Activated naive CD8-positive, alpha-beta T cell treated with anti-CD3 and anti-CD28 coated beads, Interleukin-2, amount 10 ng/mL, durations not matched to agents 7 days and 5 days (primary cell): ENCODE measurements at regions not wholly inside any gene's neighbourhood (a gene's known extent, or its start where the extent isn't known, plus 50 kb on each side); places are given as distances from the start of the nearest gene placed in this dataset.

Source experiments
- ATAC-seq: fragments of 150-1000 bp; cut with Tn5 transposase; one replicate; pipeline ENCODE4 v1.10.0; 2021; ENCODE audit warnings: low read depth, moderate library complexity
- POLR2A ChIA-PET: fragments of 350-600 bp; sonication (Branson Sonifier 250); formaldehyde crosslinking; loops from one replicate; lab custom pipeline; 2021; ENCODE audit warnings: antibody characterized with exemption; lab: Charles Lee
- DNase-seq: peaks from one replicate; pipeline ENCODE4 v3.0.0; 2021
- H3K27ac Mint-ChIP-seq: one replicate; pipeline ENCODE4 v1.8.0; 2022; ENCODE audit warnings: mild to moderate bottlenecking, mixed read lengths
- H3K27me3 Mint-ChIP-seq: one replicate; pipeline ENCODE4 v1.8.0; 2022; ENCODE audit warnings: mild to moderate bottlenecking, moderate library complexity, mixed read lengths
- H3K36me3 Mint-ChIP-seq: one replicate; pipeline ENCODE4 v1.8.0; 2021; ENCODE audit warnings: mild to moderate bottlenecking, mixed read lengths
- H3K4me1 Mint-ChIP-seq: one replicate; pipeline ENCODE4 v1.8.0; 2021; ENCODE audit warnings: mixed read lengths
- H3K4me3 Mint-ChIP-seq: one replicate; pipeline ENCODE4 v1.8.0; 2022; ENCODE audit warnings: mild to moderate bottlenecking, moderate library complexity, mixed read lengths
- H3K9me3 Mint-ChIP-seq: one replicate; pipeline ENCODE4 v1.8.0; 2021; ENCODE audit warnings: mixed read lengths

GRCh38 chr2:15718944-15719323, 127.3 kb downstream of the DDX1 start:
- no peak overlapping the region for H3K4me3 Mint-ChIP-seq
- H3K27me3 Mint-ChIP-seq, result no peaks in the 10 kb centered on the region
- H3K36me3 Mint-ChIP-seq, result no peaks in the 10 kb centered on the region
- no peak for DNase-seq
- ATAC-seq, result no peak
- H3K4me1 Mint-ChIP-seq, result no peaks in the 10 kb centered on the region
- POLR2A ChIA-PET, result no interaction called here
- H3K9me3 Mint-ChIP-seq, result no peaks in the 10 kb centered on the region
- no peak overlapping the region for H3K27ac Mint-ChIP-seq

DNA sequence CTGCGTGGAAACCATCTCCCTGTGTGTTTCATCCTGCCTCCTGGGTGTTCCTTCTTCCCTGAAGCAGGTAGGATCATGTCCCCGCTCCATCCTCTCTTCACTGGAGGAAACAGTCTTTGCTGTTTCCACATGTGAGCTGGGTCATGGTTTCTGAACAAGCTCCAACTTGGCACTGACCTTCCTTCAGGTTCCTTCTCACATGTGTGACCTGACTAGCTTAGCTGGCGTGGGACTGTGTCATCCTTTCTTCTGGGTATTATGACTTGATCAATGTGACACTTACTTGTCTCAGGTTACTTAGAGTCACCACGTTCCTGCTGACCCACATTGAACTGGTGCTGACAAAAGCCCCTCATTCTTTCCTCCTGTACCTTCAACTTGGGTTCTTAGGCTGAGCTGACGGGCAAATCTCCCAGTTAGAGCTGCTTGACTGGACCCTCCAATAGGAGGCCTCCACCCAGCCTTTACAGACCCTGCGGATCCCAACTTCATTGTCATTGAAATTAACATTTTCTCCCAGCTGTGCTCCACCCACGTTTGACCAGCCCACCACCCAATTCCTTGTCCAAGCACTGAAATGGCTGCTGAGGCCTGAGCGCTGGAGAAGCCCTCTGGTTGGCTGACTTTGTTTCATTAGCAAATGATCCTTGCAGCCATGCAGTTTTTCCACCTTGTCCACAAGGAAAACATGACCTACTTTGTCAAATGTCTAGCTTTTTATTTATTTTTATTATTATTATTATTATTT, 128.1 kb downstream of the DDX1 start:
- H3K36me3 Mint-ChIP-seq, result no peaks in the 10 kb centered on the region
- no peaks in the 10 kb centered on the region for H3K4me1 Mint-ChIP-seq
- H3K27me3 Mint-ChIP-seq, result no peaks in the 10 kb centered on the region
- DNase-seq, result no peak
- no peak for ATAC-seq
- no peak overlapping the region for H3K4me3 Mint-ChIP-seq
- H3K27ac Mint-ChIP-seq, result no peak overlapping the region
- POLR2A ChIA-PET, result no interaction called here
- H3K9me3 Mint-ChIP-seq, result no peaks in the 10 kb centered on the region

GRCh38 chr2:15720561-15721307, 129.1 kb downstream of the DDX1 start:
- ATAC-seq (no peak), DNase-seq (no peak)
- POLR2A ChIA-PET, result no interaction called here
- Mint-ChIP-seq H3K9me3 (no peaks in the 10 kb centered on the region), H3K27ac (no peak overlapping the region), H3K4me3 (no peak overlapping the region), H3K27me3 (no peaks in the 10 kb centered on the region), H3K36me3 (no peaks in the 10 kb centered on the region), H3K4me1 (no peaks in the 10 kb centered on the region)

- Mint-ChIP-seq H3K27ac (no peak overlapping the region), H3K9me3 (no peaks in the 10 kb centered on the region), H3K36me3 (no peaks in the 10 kb centered on the region), H3K4me1 (no peaks in the 10 kb centered on the region), H3K4me3 (no peak overlapping the region), H3K27me3 (no peaks in the 10 kb centered on the region)
- POLR2A ChIA-PET, result no interaction called here
- DNase-seq (no peak), ATAC-seq (no peak)
Measured at GRCh38 chr2:15721411-15722067, 129.9 kb downstream of the DDX1 start.

GRCh38 chr2:15722980-15723379, 131.3 kb downstream of the DDX1 start:
- H3K9me3 Mint-ChIP-seq, result no peaks in the 10 kb centered on the region
- no peak overlapping the region for H3K27ac Mint-ChIP-seq
- no peak for DNase-seq
- H3K4me1 Mint-ChIP-seq, result no peaks in the 10 kb centered on the region
- POLR2A ChIA-PET, result no interaction called here
- H3K27me3 Mint-ChIP-seq, result no peaks in the 10 kb centered on the region
- no peak overlapping the region for H3K4me3 Mint-ChIP-seq
- no peaks in the 10 kb centered on the region for H3K36me3 Mint-ChIP-seq
- no peak for ATAC-seq

DNA sequence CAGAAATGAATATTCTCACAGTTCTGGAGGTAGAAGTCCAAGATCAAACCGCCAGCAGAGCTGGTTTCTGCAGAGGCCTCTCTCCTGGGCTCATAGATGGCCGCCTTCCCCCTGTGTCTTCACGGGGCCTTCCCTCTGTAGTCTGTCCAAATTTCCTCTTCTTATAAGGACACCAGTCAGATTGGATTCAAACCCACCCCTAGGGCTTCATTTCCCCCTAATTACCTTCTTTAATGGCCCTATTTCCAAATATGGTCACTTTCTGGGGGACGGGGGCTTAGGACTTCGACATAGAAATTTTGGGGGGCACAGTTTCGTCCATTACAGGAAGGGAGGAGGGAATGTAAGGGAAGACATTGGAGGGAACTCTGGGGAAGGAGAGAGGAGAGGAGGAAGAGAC, 132.6 kb downstream of the DDX1 start:
- Mint-ChIP-seq H3K36me3 (no peaks in the 10 kb centered on the region), H3K9me3 (no peaks in the 10 kb centered on the region), H3K27ac (no peak overlapping the region), H3K27me3 (no peaks in the 10 kb centered on the region), H3K4me1 (no peaks in the 10 kb centered on the region), H3K4me3 (no peak overlapping the region)
- POLR2A ChIA-PET, result no interaction called here
- ATAC-seq, result no peak
- DNase-seq, result no peak

- no peak overlapping the region for H3K27ac Mint-ChIP-seq
Measured at GRCh38 chr2:15725101-15725781, 133.6 kb downstream of the DDX1 start.

GRCh38 chr2:15725782-15726112, 134.1 kb downstream of the DDX1 start:
- ATAC-seq, result no peak
- Mint-ChIP-seq H3K4me1 (no peaks in the 10 kb centered on the region), H3K36me3 (no peaks in the 10 kb centered on the region), H3K9me3 (no peaks in the 10 kb centered on the region), H3K27me3 (no peaks in the 10 kb centered on the region), H3K4me3 (no peak overlapping the region), H3K27ac (no peak overlapping the region)
- no peak for DNase-seq
- POLR2A ChIA-PET, result no interaction called here

More at GRCh38 chr2:15725101-15725781, 133.6 kb downstream of the DDX1 start:
- Mint-ChIP-seq H3K4me3 (no peak overlapping the region), H3K4me1 (no peaks in the 10 kb centered on the region), H3K36me3 (no peaks in the 10 kb centered on the region), H3K27me3 (no peaks in the 10 kb centered on the region), H3K9me3 (no peaks in the 10 kb centered on the region)
- DNase-seq, result no peak
- POLR2A ChIA-PET, result no interaction called here
- no peak for ATAC-seq

- no peaks in the 10 kb centered on the region for H3K27me3 Mint-ChIP-seq
- H3K4me3 Mint-ChIP-seq, result no peak overlapping the region
- H3K36me3 Mint-ChIP-seq, result no peaks in the 10 kb centered on the region
- H3K4me1 Mint-ChIP-seq, result no peaks in the 10 kb centered on the region
- no peaks in the 10 kb centered on the region for H3K9me3 Mint-ChIP-seq
- no peak for ATAC-seq
- POLR2A ChIA-PET, result interaction anchor here (0.6 kb wide), 1 partner anchor 16 kb away, joined by 3 read pairs; no protein-coding TSS in a partner anchor
- no peak for DNase-seq
- H3K27ac Mint-ChIP-seq, result no peak overlapping the region
Measured at GRCh38 chr2:15726321-15727057, 134.8 kb downstream of the DDX1 start.

- DNase-seq (no peak), ATAC-seq (no peak)
- H3K4me1 Mint-ChIP-seq, result no peaks in the 10 kb centered on the region
- no peaks in the 10 kb centered on the region for H3K9me3 Mint-ChIP-seq
- H3K36me3 Mint-ChIP-seq, result no peaks in the 10 kb centered on the region
- POLR2A ChIA-PET, result no interaction called here
- no peak overlapping the region for H3K27ac Mint-ChIP-seq
- no peaks in the 10 kb centered on the region for H3K27me3 Mint-ChIP-seq
- H3K4me3 Mint-ChIP-seq, result no peak overlapping the region
Measured at GRCh38 chr2:15727396-15728244, 136.0 kb downstream of the DDX1 start.

DNA sequence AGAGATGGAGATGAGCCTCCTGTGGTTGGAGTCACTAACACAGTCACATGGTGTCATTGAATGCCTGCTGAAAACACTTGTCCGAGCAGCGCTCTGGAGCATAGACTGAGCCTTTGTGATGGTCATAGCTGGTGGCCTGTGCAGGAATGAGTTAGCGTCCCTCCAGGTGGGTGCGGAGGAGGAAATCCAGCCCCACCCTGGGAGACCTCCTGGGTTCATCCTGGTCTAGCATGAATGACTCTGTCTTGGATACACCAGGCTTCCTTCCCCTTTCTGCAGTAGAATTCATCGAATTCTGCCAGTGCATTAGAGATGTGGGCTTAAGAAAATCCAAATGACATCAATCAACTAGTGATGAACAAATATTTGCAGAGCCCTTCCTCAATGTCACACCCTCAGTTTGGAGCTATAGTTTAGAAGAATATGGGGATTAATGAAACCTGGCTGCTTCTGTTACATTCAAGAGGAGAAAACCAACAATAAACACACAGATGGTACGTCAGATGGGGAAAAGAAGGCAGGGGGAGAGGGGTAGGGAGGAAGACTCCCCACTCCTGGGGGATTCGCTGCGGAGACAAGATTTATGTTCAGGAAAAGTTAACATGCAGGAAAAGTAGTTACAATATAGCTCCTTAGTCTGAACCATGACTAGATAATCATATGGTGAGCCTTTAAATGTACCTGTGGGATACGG, 136.7 kb downstream of the DDX1 start:
- Mint-ChIP-seq H3K27me3 (no peaks in the 10 kb centered on the region), H3K4me3 (no peak overlapping the region), H3K36me3 (no peaks in the 10 kb centered on the region), H3K9me3 (no peaks in the 10 kb centered on the region), H3K27ac (no peak overlapping the region), H3K4me1 (no peaks in the 10 kb centered on the region)
- ATAC-seq (no peak), DNase-seq (no peak)
- POLR2A ChIA-PET, result no interaction called here

GRCh38 chr2:15729001-15729400, 137.3 kb downstream of the DDX1 start:
- no peaks in the 10 kb centered on the region for H3K27me3 Mint-ChIP-seq
- H3K9me3 Mint-ChIP-seq, result no peaks in the 10 kb centered on the region
- DNase-seq (no peak), ATAC-seq (no peak)
- POLR2A ChIA-PET, result no interaction called here
- no peak overlapping the region for H3K27ac Mint-ChIP-seq
- H3K4me1 Mint-ChIP-seq, result no peaks in the 10 kb centered on the region
- no peak overlapping the region for H3K4me3 Mint-ChIP-seq
- H3K36me3 Mint-ChIP-seq, result no peaks in the 10 kb centered on the region
